ENCODE measurements at regions not wholly inside any gene's neighbourhood (a gene's known extent, or its start where the extent isn't known, plus 50 kb on each side); places are given as distances from the start of the nearest gene placed in this dataset.

GRCh38 chr9:113674436-113674835, 201.7 kb upstream of the ZNF618 start:
- TF ChIP-seq CTCF (conservative IDR thresholded peaks at IDR 0.05 in 1 of 2, IDR thresholded peaks at IDR 0.05 in 1 of 2; ENCODE audit: low read depth in 1 of 2, low read length in 2 of 2) = no peak
- TF ChIP-seq EZH2 (IDR thresholded peaks at IDR 0.05; ENCODE audit: low read length, missing control alignments) = no peak

Measured in fibroblast of lung (primary cell).